Chondrocyte (in vitro differentiated cells): ENCODE measurements at regions not wholly inside any gene's neighbourhood (a gene's known extent, or its start where the extent isn't known, plus 50 kb on each side); places are given as distances from the start of the nearest gene placed in this dataset.

Experiments
- DNase-seq: peaks from one replicate; pipeline ENCODE4 v3.0.0; 2021; ENCODE audit warnings: mixed read lengths, low spot score
- H3K27ac Mint-ChIP-seq: one replicate; pipeline ENCODE4 v1.8.0; 2021; ENCODE audit warnings: mild to moderate bottlenecking, moderate library complexity, mixed read lengths; ENCODE audit not compliant: unreplicated experiment
- H3K27me3 Mint-ChIP-seq: 2 replicates; pipeline ENCODE4 v1.8.0; 2021; ENCODE audit warnings: low read depth, mixed read lengths
- H3K36me3 Mint-ChIP-seq: 2 replicates; pipeline ENCODE4 v1.8.0; 2021; ENCODE audit warnings: low read depth, mixed read lengths
- H3K4me1 Mint-ChIP-seq: 2 replicates; pipeline ENCODE4 v1.8.0; 2021; ENCODE audit warnings: low read depth, mild to moderate bottlenecking, mixed read lengths
- H3K4me3 Mint-ChIP-seq: one replicate; pipeline ENCODE4 v1.8.0; 2021; ENCODE audit warnings: mild to moderate bottlenecking, moderate library complexity, mixed read lengths; ENCODE audit not compliant: unreplicated experiment
- H3K9me3 Mint-ChIP-seq: 2 replicates; pipeline ENCODE4 v1.8.0; 2021; ENCODE audit warnings: low read depth, mixed read lengths
- CTCF ChIP-seq: fragments of 200-600 bp; sonication (generic); IDR thresholded peaks from 2 replicates; pipeline ENCODE4 v1.5.0; 2021; ENCODE audit warnings: antibody characterized with exemption, mild to moderate bottlenecking, moderate library complexity

- H3K27me3 Mint-ChIP-seq = no peaks in the 10 kb centered on the region
- no peaks in the 10 kb centered on the region for H3K36me3 Mint-ChIP-seq
- no peak for DNase-seq
- no peak overlapping the region for H3K4me3 Mint-ChIP-seq
- no peaks in the 10 kb centered on the region for H3K4me1 Mint-ChIP-seq
- TF ChIP-seq CTCF = no peak
- no peaks in the 10 kb centered on the region for H3K9me3 Mint-ChIP-seq
- no peak overlapping the region for H3K27ac Mint-ChIP-seq
These were observed 722.4 kb upstream of the POT1 start for GRCh38 chr7:125651823-125652528.

- H3K27ac Mint-ChIP-seq = no peak overlapping the region
- H3K27me3 Mint-ChIP-seq = peaks cover 3% of the 10 kb centered on the region
- H3K4me3 Mint-ChIP-seq = no peak overlapping the region
- no peak for TF ChIP-seq CTCF
- H3K4me1 Mint-ChIP-seq = no peaks in the 10 kb centered on the region
- H3K36me3 Mint-ChIP-seq = no peaks in the 10 kb centered on the region
- no peaks in the 10 kb centered on the region for H3K9me3 Mint-ChIP-seq
- DNase-seq = no peak
These were observed 718.9 kb upstream of the POT1 start for GRCh38 chr7:125648543-125648942.

GRCh38 chr7:125645770-125646169, 716.1 kb upstream of the POT1 start:
- Mint-ChIP-seq H3K27ac (no peak overlapping the region), H3K36me3 (no peaks in the 10 kb centered on the region), H3K27me3 (peaks cover 7% of the 10 kb centered on the region), H3K4me1 (no peaks in the 10 kb centered on the region), H3K9me3 (no peaks in the 10 kb centered on the region), H3K4me3 (no peak overlapping the region)
- DNase-seq = no peak
- no peak for TF ChIP-seq CTCF

- Mint-ChIP-seq H3K36me3 (no peaks in the 10 kb centered on the region), H3K9me3 (no peaks in the 10 kb centered on the region), H3K27ac (no peak overlapping the region), H3K27me3 (peaks cover 7% of the 10 kb centered on the region), H3K4me1 (no peaks in the 10 kb centered on the region), H3K4me3 (no peak overlapping the region)
- DNase-seq = no peak
- no peak for TF ChIP-seq CTCF
These were observed 714.5 kb upstream of the POT1 start for GRCh38 chr7:125644109-125644508.

GRCh38 chr7:125643302-125643701, 713.7 kb upstream of the POT1 start:
- H3K27me3 Mint-ChIP-seq = peaks cover 7% of the 10 kb centered on the region
- no peak overlapping the region for H3K4me3 Mint-ChIP-seq
- no peaks in the 10 kb centered on the region for H3K36me3 Mint-ChIP-seq
- no peak for DNase-seq
- H3K27ac Mint-ChIP-seq = no peak overlapping the region
- no peaks in the 10 kb centered on the region for H3K9me3 Mint-ChIP-seq
- no peak for TF ChIP-seq CTCF
- H3K4me1 Mint-ChIP-seq = no peaks in the 10 kb centered on the region
